NT2/D1 (cell line): ENCODE measurements at regions not wholly inside any gene's neighbourhood (a gene's known extent, or its start where the extent isn't known, plus 50 kb on each side); places are given as distances from the start of the nearest gene placed in this dataset.

Experiments
- SUZ12 ChIP-seq: IDR thresholded peaks from 2 replicates; pipeline ENCODE4 v1.6.1; 2011; ENCODE audit not compliant: insufficient read length, insufficient read depth; ENCODE audit errors: extremely low read depth
- YY1 ChIP-seq: IDR thresholded peaks from 2 replicates; pipeline ENCODE4 v1.6.1; 2011; ENCODE audit not compliant: insufficient read length, insufficient read depth

DNA sequence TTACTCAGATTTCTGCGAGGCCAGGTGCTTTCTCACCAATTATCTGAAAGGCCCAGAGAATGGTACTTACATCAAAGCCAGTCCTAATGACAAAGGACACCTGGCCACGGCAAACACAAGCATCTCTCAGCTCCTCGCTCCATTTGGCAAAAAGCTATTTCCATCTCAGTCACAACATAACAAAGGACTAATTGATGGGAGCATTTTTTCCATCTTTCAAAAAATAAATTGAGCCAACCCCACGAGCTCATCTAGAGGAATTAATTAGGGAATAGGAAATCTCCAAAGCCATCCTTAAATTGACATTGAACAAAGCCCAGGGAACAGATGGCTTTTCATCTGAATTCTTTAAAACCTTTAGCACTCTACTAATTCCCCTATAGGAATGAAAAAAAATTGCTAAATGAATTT is 236.7 kb downstream of the HAO1 start:
- no peak for TF ChIP-seq YY1
- TF ChIP-seq SUZ12 = no peak
